Activated CD8-positive, alpha-beta T cell treated with anti-CD3 and anti-CD28 coated beads, Interleukin-2, amount 10 ng/mL, durations not matched to agents 7 days and 5 days (primary cell): ENCODE measurements at regions not wholly inside any gene's neighbourhood (a gene's known extent, or its start where the extent isn't known, plus 50 kb on each side); places are given as distances from the start of the nearest gene placed in this dataset.

ENCODE experiments used
- ATAC-seq: fragments of 150-1000 bp; cut with Tn5 transposase; one replicate; pipeline ENCODE4 v1.10.0; 2021; ENCODE audit warnings: moderate library complexity
- CTCF ChIA-PET: fragments of 350-600 bp; sonication (Branson Sonifier 250); formaldehyde crosslinking; loops from one replicate; lab custom pipeline; 2021; ENCODE audit warnings: antibody characterized with exemption; lab: Charles Lee
- POLR2A ChIA-PET: fragments of 350-600 bp; sonication (Branson Sonifier 250); formaldehyde crosslinking; loops from one replicate; lab custom pipeline; 2021; ENCODE audit warnings: antibody characterized with exemption; lab: Charles Lee
- DNase-seq: peaks from one replicate; pipeline ENCODE4 v3.0.0-alpha.2; 2020
- H3K27ac Mint-ChIP-seq: one replicate; pipeline ENCODE4 v1.8.0; 2021; ENCODE audit warnings: mild to moderate bottlenecking, mixed read lengths
- H3K27me3 Mint-ChIP-seq: one replicate; pipeline ENCODE4 v1.8.0; 2021; ENCODE audit warnings: low read depth, mixed read lengths
- H3K36me3 Mint-ChIP-seq: one replicate; pipeline ENCODE4 v1.8.0; 2021; ENCODE audit warnings: low read depth, mixed read lengths
- H3K4me1 Mint-ChIP-seq: one replicate; pipeline ENCODE4 v1.8.0; 2021; ENCODE audit warnings: low read depth, mixed read lengths
- H3K4me3 Mint-ChIP-seq: one replicate; pipeline ENCODE4 v1.8.0; 2021; ENCODE audit warnings: mild to moderate bottlenecking, mixed read lengths
- H3K9me3 Mint-ChIP-seq: one replicate; pipeline ENCODE4 v1.8.0; 2022; ENCODE audit warnings: mixed read lengths; ENCODE audit not compliant: insufficient read depth

DNA sequence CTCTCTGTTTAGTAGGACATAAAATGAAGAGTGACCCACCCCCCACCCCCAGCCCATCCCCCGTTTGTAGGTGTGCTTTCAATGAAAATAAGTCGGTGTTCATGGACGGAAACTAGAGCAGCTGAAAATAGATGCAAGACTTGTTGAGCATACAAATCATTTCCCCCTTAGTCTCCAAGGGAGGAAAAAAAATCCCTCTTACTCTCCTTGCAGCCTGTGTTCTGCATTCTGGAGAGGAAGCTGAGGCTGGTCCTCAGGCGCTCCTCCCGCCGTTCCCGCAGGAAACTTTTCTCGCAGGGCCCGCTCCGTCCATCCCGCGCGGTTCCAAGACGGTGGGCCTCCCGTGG lies 259.0 kb upstream of the E2F7 start:
- peaks cover 40% of the 10 kb centered on the region for H3K27me3 Mint-ChIP-seq
- DNase-seq, result no peak
- peaks cover 6% of the 10 kb centered on the region for H3K4me1 Mint-ChIP-seq
- no peak overlapping the region for H3K27ac Mint-ChIP-seq
- H3K36me3 Mint-ChIP-seq, result no peaks in the 10 kb centered on the region
- ATAC-seq, result no peak
- POLR2A ChIA-PET, result no interaction called here
- H3K4me3 Mint-ChIP-seq, result peak overlapping the region; percentile 13
- H3K9me3 Mint-ChIP-seq, result no peaks in the 10 kb centered on the region
- CTCF ChIA-PET, result interaction anchor here (1.4 kb wide), 1 partner anchor 10 kb away, joined by 5 read pairs; no protein-coding TSS in a partner anchor

DNA sequence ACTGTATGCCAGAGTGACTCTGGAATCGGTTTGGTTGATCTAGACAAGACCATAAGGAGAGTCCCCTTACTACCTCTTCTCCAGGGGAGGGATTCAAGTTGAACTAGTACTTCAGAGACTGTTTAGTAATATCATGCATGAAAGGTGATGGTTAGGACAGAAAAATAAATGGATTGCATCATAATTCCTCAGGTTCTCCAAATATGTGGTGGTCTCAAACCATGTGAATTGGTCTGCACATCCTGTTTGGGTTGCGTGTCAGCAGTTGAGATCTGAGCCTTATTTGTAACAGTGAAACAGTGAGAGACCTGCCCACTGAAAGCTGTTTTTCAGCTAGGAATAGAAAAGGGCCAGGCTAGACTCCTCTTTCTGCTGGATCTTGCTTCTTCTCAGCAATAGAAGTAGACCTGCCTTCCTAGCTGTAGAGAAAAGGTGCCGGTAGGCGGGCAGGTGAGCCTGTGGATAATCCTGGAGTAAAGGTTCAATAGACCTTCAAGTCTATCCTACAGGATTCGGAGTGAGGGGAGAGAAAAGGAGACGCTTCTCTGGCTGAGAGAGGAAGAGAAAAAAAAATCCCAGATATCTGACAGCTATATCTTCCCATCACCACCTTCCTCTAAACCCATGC lies 258.5 kb upstream of the E2F7 start:
- Mint-ChIP-seq H3K4me3 (peak overlapping the region; percentile 13), H3K27me3 (peaks cover 40% of the 10 kb centered on the region), H3K27ac (no peak overlapping the region), H3K9me3 (no peaks in the 10 kb centered on the region), H3K36me3 (no peaks in the 10 kb centered on the region), H3K4me1 (peaks cover 6% of the 10 kb centered on the region)
- CTCF ChIA-PET, result no interaction called here
- POLR2A ChIA-PET, result no interaction called here
- no peak for ATAC-seq
- no peak for DNase-seq

- peaks cover 15% of the 10 kb centered on the region for H3K27me3 Mint-ChIP-seq
- no peaks in the 10 kb centered on the region for H3K4me1 Mint-ChIP-seq
- H3K9me3 Mint-ChIP-seq, result no peaks in the 10 kb centered on the region
- no peak overlapping the region for H3K27ac Mint-ChIP-seq
- H3K4me3 Mint-ChIP-seq, result no peak overlapping the region
- ChIA-PET POLR2A (no interaction called here), CTCF (no interaction called here)
- no peaks in the 10 kb centered on the region for H3K36me3 Mint-ChIP-seq
- DNase-seq (no peak), ATAC-seq (no peak)
These were observed 253.8 kb upstream of the E2F7 start for GRCh38 chr12:77319166-77319565.

DNA sequence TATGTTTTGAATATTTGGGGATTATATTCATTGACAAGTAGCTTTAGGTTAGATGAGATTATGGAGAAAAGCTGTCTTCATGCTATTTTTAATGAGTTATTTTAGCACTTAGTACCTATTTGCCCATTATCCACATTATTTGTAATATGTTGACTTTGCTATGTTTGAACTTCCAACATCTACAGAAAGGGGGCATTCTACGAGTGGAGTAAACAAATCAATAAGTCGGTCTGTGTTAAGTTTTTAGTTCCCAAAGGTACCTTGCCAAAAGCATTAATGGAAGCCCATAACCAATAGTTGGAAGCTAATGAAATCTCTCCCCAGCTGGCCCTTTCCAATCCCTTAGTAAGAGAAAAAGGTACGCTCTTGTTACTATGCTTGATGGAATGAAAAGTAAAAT lies 250.0 kb upstream of the E2F7 start:
- POLR2A ChIA-PET, result no interaction called here
- ATAC-seq, result no peak
- H3K9me3 Mint-ChIP-seq, result no peaks in the 10 kb centered on the region
- no peak overlapping the region for H3K4me3 Mint-ChIP-seq
- CTCF ChIA-PET, result no interaction called here
- no peaks in the 10 kb centered on the region for H3K27me3 Mint-ChIP-seq
- no peak for DNase-seq
- no peak overlapping the region for H3K27ac Mint-ChIP-seq
- H3K36me3 Mint-ChIP-seq, result no peaks in the 10 kb centered on the region
- H3K4me1 Mint-ChIP-seq, result no peaks in the 10 kb centered on the region

GRCh38 chr12:77314378-77315052 lies 249.1 kb upstream of the E2F7 start:
- H3K36me3 Mint-ChIP-seq, result no peaks in the 10 kb centered on the region
- H3K4me3 Mint-ChIP-seq, result no peak overlapping the region
- H3K9me3 Mint-ChIP-seq, result no peaks in the 10 kb centered on the region
- no peak for ATAC-seq
- no peak for DNase-seq
- ChIA-PET CTCF (interaction anchor here (1.5 kb wide), 1 partner anchor 10 kb away, joined by 5 read pairs; no protein-coding TSS in a partner anchor), POLR2A (no interaction called here)
- H3K4me1 Mint-ChIP-seq, result no peaks in the 10 kb centered on the region
- no peak overlapping the region for H3K27ac Mint-ChIP-seq
- H3K27me3 Mint-ChIP-seq, result no peaks in the 10 kb centered on the region

DNA sequence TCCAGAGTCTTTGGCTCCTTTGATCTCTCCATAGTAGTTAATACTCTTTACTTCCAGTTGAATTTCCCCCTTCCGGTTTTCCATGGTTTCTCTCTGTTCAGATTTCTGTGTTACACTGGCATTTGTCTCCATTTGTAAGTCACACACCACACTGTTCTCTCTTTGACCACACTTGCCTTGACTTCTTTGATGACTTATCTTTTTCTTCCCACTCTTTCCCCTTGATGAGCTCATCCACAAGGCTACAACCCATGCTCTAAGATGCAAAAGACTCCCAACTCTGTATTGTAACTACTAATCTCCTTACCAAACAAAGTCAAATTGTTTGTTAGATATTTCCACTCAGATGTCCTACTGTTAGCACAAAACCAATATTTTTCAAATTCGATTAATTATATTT lies 242.7 kb upstream of the E2F7 start:
- ATAC-seq, result no peak

GRCh38 chr12:77300811-77301210 lies 235.4 kb upstream of the E2F7 start:
- Mint-ChIP-seq H3K9me3 (no peaks in the 10 kb centered on the region), H3K36me3 (no peaks in the 10 kb centered on the region), H3K4me1 (no peaks in the 10 kb centered on the region), H3K27me3 (no peaks in the 10 kb centered on the region), H3K27ac (no peak overlapping the region), H3K4me3 (no peak overlapping the region)
- DNase-seq (no peak), ATAC-seq (no peak)
- ChIA-PET POLR2A (no interaction called here), CTCF (no interaction called here)

More for the DNA sequence above, 242.7 kb upstream of the E2F7 start:
- POLR2A ChIA-PET, result no interaction called here
- no peaks in the 10 kb centered on the region for H3K27me3 Mint-ChIP-seq
- no peak overlapping the region for H3K4me3 Mint-ChIP-seq
- DNase-seq, result no peak
- H3K27ac Mint-ChIP-seq, result no peak overlapping the region
- no peaks in the 10 kb centered on the region for H3K9me3 Mint-ChIP-seq
- CTCF ChIA-PET, result no interaction called here
- no peaks in the 10 kb centered on the region for H3K4me1 Mint-ChIP-seq
- no peaks in the 10 kb centered on the region for H3K36me3 Mint-ChIP-seq

DNA sequence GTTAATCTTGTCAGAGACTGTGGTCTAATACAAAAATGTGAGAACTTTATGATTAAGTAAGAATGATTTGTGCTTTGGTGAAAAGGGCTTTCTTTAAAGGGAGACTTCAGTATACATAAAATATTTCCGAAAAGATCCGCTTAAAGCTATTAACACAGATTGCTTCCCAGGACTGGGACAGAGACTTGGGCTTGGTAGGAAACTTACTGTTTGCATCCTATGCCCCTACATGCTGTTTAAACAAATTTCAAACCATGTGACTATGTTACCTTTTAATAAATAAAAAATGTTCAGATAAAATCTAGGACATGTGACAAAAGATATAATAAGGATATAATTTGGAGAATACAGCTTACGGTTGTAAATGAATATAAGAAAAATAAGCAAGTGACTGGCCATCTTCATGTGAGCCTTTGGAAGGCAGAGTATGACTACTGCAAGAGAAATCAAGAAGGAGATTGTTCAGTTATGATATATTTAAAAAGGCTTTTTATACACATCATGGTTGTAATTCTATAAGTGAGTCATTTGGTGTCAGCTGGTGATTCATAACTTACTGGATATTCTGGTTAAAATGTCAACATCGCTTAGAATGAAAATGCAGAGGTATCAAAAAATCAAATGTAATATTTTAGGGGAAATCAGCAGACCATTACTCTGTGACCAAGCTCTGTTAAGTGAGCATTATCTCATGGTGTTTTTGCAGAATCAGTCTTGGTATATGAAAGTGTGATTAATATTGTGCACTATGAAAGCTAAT lies 234.7 kb upstream of the E2F7 start:
- POLR2A ChIA-PET, result no interaction called here
- Mint-ChIP-seq H3K4me1 (no peaks in the 10 kb centered on the region), H3K4me3 (no peak overlapping the region), H3K36me3 (no peaks in the 10 kb centered on the region), H3K27ac (no peak overlapping the region), H3K27me3 (no peaks in the 10 kb centered on the region), H3K9me3 (no peaks in the 10 kb centered on the region)
- ATAC-seq (no peak), DNase-seq (no peak)
- CTCF ChIA-PET, result no interaction called here

GRCh38 chr12:77299001-77299400 lies 233.6 kb upstream of the E2F7 start:
- POLR2A ChIA-PET, result no interaction called here
- Mint-ChIP-seq H3K36me3 (no peaks in the 10 kb centered on the region), H3K27ac (no peak overlapping the region)

GRCh38 chr12:77294016-77294415 lies 228.6 kb upstream of the E2F7 start:
- Mint-ChIP-seq H3K27me3 (no peaks in the 10 kb centered on the region), H3K4me3 (no peak overlapping the region), H3K36me3 (no peaks in the 10 kb centered on the region), H3K4me1 (no peaks in the 10 kb centered on the region), H3K9me3 (no peaks in the 10 kb centered on the region), H3K27ac (no peak overlapping the region)
- CTCF ChIA-PET, result no interaction called here
- ATAC-seq, result no peak
- POLR2A ChIA-PET, result interaction anchor here (0.7 kb wide), 1 partner anchor 132 kb away, joined by 3 read pairs; no protein-coding TSS in a partner anchor
- DNase-seq, result no peak

More at GRCh38 chr12:77299001-77299400, 233.6 kb upstream of the E2F7 start:
- no peak for DNase-seq
- Mint-ChIP-seq H3K4me1 (no peaks in the 10 kb centered on the region), H3K9me3 (no peaks in the 10 kb centered on the region), H3K27me3 (no peaks in the 10 kb centered on the region), H3K4me3 (no peak overlapping the region)
- CTCF ChIA-PET, result no interaction called here
- ATAC-seq, result no peak

GRCh38 chr12:77274926-77275325 lies 209.6 kb upstream of the E2F7 start:
- Mint-ChIP-seq H3K27ac (no peak overlapping the region), H3K4me3 (no peak overlapping the region), H3K36me3 (no peaks in the 10 kb centered on the region), H3K4me1 (no peaks in the 10 kb centered on the region), H3K9me3 (no peaks in the 10 kb centered on the region), H3K27me3 (no peaks in the 10 kb centered on the region)
- CTCF ChIA-PET, result no interaction called here
- DNase-seq (no peak), ATAC-seq (no peak)
- POLR2A ChIA-PET, result no interaction called here

DNA sequence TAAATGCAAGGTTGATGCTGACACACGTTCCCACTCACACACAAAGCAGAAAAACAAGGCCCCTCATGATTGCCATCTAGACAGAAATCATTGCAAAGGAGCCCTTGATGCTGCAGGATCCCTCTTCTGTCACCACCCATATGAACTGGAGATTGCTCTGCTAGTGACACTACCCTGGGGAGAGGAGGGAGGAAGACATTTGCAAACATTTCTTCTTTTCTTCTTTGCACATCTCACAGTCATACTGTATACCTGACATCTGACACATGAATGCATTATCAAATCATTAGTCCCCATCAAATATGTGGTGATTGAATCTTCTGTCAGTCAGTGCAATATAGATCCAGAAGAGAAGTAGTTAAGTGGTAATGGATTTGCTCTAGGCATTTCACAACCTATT lies 208.5 kb upstream of the E2F7 start:
- H3K36me3 Mint-ChIP-seq, result no peaks in the 10 kb centered on the region
- H3K27ac Mint-ChIP-seq, result no peak overlapping the region
- no peak for ATAC-seq
- no peaks in the 10 kb centered on the region for H3K9me3 Mint-ChIP-seq
- no peaks in the 10 kb centered on the region for H3K4me1 Mint-ChIP-seq
- no peaks in the 10 kb centered on the region for H3K27me3 Mint-ChIP-seq
- ChIA-PET POLR2A (no interaction called here), CTCF (no interaction called here)
- DNase-seq, result no peak
- no peak overlapping the region for H3K4me3 Mint-ChIP-seq
